ENCODE measurements at regions not wholly inside any gene's neighbourhood (a gene's known extent, or its start where the extent isn't known, plus 50 kb on each side); places are given as distances from the start of the nearest gene placed in this dataset.

- ATAC-seq (ENCODE audit: low read depth) (no peak), DNase-seq (no peak)
- H3K27ac Mint-ChIP-seq: no peak overlapping the region
- CTCF ChIA-PET: interaction anchor here (1.9 kb wide), 1 partner anchor 15 kb away, joined by 4 read pairs; no protein-coding TSS in a partner anchor
- H3K36me3 Mint-ChIP-seq (ENCODE audit: low read depth): no peaks in the 10 kb centered on the region
- POLR2A ChIA-PET: no interaction called here
- no peaks in the 10 kb centered on the region for H3K9me3 Mint-ChIP-seq
- intact Hi-C loops (cut with micrococcal nuclease): no loop called here
- H3K27me3 Mint-ChIP-seq: peaks cover 27% of the 10 kb centered on the region
- no peak for TF ChIP-seq CTCF (IDR thresholded peaks at IDR 0.05)
- H3K4me3 Mint-ChIP-seq: no peak overlapping the region
- no peaks in the 10 kb centered on the region for H3K4me1 Mint-ChIP-seq
Measured at GRCh38 chr14:95979339-95980042, 59.7 kb upstream of the C14orf132 start.

- no peak for TF ChIP-seq CTCF (IDR thresholded peaks at IDR 0.05)
- ATAC-seq (ENCODE audit: low read depth) (no peak), DNase-seq (no peak)
- ChIA-PET POLR2A (no interaction called here), CTCF (interaction anchor here (1.9 kb wide), 1 partner anchor 14 kb away, joined by 4 read pairs; no protein-coding TSS in a partner anchor)
- H3K4me3 Mint-ChIP-seq: no peak overlapping the region
- no peak overlapping the region for H3K27ac Mint-ChIP-seq
- intact Hi-C loops (cut with micrococcal nuclease): no loop called here
- H3K36me3 Mint-ChIP-seq (ENCODE audit: low read depth): no peaks in the 10 kb centered on the region
- peaks cover 27% of the 10 kb centered on the region for H3K27me3 Mint-ChIP-seq
- no peaks in the 10 kb centered on the region for H3K9me3 Mint-ChIP-seq
- no peaks in the 10 kb centered on the region for H3K4me1 Mint-ChIP-seq
Measured at GRCh38 chr14:95980402-95980801, 58.8 kb upstream of the C14orf132 start.

GRCh38 chr14:95981965-95982364 lies 57.2 kb upstream of the C14orf132 start:
- ChIA-PET POLR2A (no interaction called here), CTCF (no interaction called here)
- intact Hi-C loops (cut with micrococcal nuclease): no loop called here
- Mint-ChIP-seq H3K36me3 (ENCODE audit: low read depth) (no peaks in the 10 kb centered on the region), H3K4me3 (no peak overlapping the region), H3K27ac (no peak overlapping the region), H3K4me1 (no peaks in the 10 kb centered on the region), H3K9me3 (no peaks in the 10 kb centered on the region), H3K27me3 (peaks cover 27% of the 10 kb centered on the region)
- DNase-seq: no peak
- TF ChIP-seq CTCF (IDR thresholded peaks at IDR 0.05): no peak
- ATAC-seq (ENCODE audit: low read depth): no peak

- CTCF ChIA-PET: interaction anchor here (1.3 kb wide), 1 partner anchor 424 kb away, joined by 3 read pairs; no protein-coding TSS in a partner anchor
- DNase-seq (no peak), ATAC-seq (ENCODE audit: low read depth) (no peak)
- POLR2A ChIA-PET: no interaction called here
- Mint-ChIP-seq H3K36me3 (ENCODE audit: low read depth) (no peaks in the 10 kb centered on the region), H3K27me3 (peaks cover 34% of the 10 kb centered on the region), H3K9me3 (no peaks in the 10 kb centered on the region), H3K27ac (no peak overlapping the region), H3K4me1 (no peaks in the 10 kb centered on the region), H3K4me3 (no peak overlapping the region)
- TF ChIP-seq CTCF (IDR thresholded peaks at IDR 0.05): no peak
- intact Hi-C loops (cut with micrococcal nuclease): no loop called here
Measured at GRCh38 chr14:95984206-95984605, 55.0 kb upstream of the C14orf132 start.

Measured in activated B cell treated with CpG ODN at 0.5 μM for 24 hours (primary cell).